ENCODE measurements at regions not wholly inside any gene's neighbourhood (a gene's known extent, or its start where the extent isn't known, plus 50 kb on each side); places are given as distances from the start of the nearest gene placed in this dataset.
A peak's percentile ranks its signal among the peaks of the same experiment; 100 is the strongest.

GRCh38 chr3:152097770-152098169, 171.0 kb upstream of the MBNL1 start:
- no peak for DNase-seq (ENCODE audit: low read depth in 2 of 2)

GRCh38 chr3:152100491-152101132, 168.1 kb upstream of the MBNL1 start:
- no peak for DNase-seq (ENCODE audit: low read depth in 2 of 2)

- no peak for DNase-seq (ENCODE audit: low read depth in 2 of 2)
Measured at GRCh38 chr3:152102410-152102809, 166.3 kb upstream of the MBNL1 start.

GRCh38 chr3:152103257-152103656, 165.5 kb upstream of the MBNL1 start:
- DNase-seq (ENCODE audit: low read depth in 2 of 2) = no peak

- no peak for DNase-seq (ENCODE audit: low read depth in 2 of 2)
Measured at GRCh38 chr3:152104847-152105415, 163.8 kb upstream of the MBNL1 start.

- DNase-seq (ENCODE audit: low read depth in 2 of 2) = no peak
Measured at GRCh38 chr3:152105446-152105845, 163.3 kb upstream of the MBNL1 start.

GRCh38 chr3:152109038-152109437, 159.7 kb upstream of the MBNL1 start:
- DNase-seq (ENCODE audit: low read depth in 2 of 2) = no peak

GRCh38 chr3:152113413-152113812, 155.3 kb upstream of the MBNL1 start:
- no peak for DNase-seq (ENCODE audit: low read depth in 2 of 2)

- no peak for DNase-seq (ENCODE audit: low read depth in 2 of 2)
Measured at GRCh38 chr3:152113992-152114651, 154.6 kb upstream of the MBNL1 start.

- DNase-seq (ENCODE audit: low read depth in 2 of 2) = no peak
Measured at GRCh38 chr3:152120601-152121269, 148.0 kb upstream of the MBNL1 start.

GRCh38 chr3:152121270-152121636, 147.5 kb upstream of the MBNL1 start:
- DNase-seq (ENCODE audit: low read depth in 2 of 2) = no peak

- DNase-seq (ENCODE audit: low read depth in 2 of 2) = no peak
Measured at GRCh38 chr3:152122851-152123250, 145.9 kb upstream of the MBNL1 start.

- DNase-seq (ENCODE audit: low read depth in 2 of 2) = no peak
Measured at GRCh38 chr3:152123457-152123856, 145.3 kb upstream of the MBNL1 start.

GRCh38 chr3:152126260-152126659, 142.5 kb upstream of the MBNL1 start:
- no peak for DNase-seq (ENCODE audit: low read depth in 2 of 2)

GRCh38 chr3:152127058-152127457, 141.7 kb upstream of the MBNL1 start:
- peak in 1 of 2 donors; percentile 12 for DNase-seq (ENCODE audit: low read depth in 2 of 2)

- no peak for DNase-seq (ENCODE audit: low read depth in 2 of 2)
Measured at GRCh38 chr3:152128356-152128755, 140.4 kb upstream of the MBNL1 start.

- DNase-seq (ENCODE audit: low read depth in 2 of 2) = no peak
Measured at GRCh38 chr3:152139651-152140050, 129.1 kb upstream of the MBNL1 start.

- DNase-seq (ENCODE audit: low read depth in 2 of 2) = no peak
Measured at GRCh38 chr3:152146461-152146860, 122.3 kb upstream of the MBNL1 start.

- no peak for DNase-seq (ENCODE audit: low read depth in 2 of 2)
Measured at GRCh38 chr3:152147748-152148147, 121.0 kb upstream of the MBNL1 start.

GRCh38 chr3:152148579-152148978, 120.2 kb upstream of the MBNL1 start:
- no peak for DNase-seq (ENCODE audit: low read depth in 2 of 2)

- DNase-seq (ENCODE audit: low read depth in 2 of 2) = no peak
Measured at GRCh38 chr3:152149832-152150231, 118.9 kb upstream of the MBNL1 start.

- DNase-seq (ENCODE audit: low read depth in 2 of 2) = peak in 1 of 2 donors; percentile 2
Measured at GRCh38 chr3:152151216-152151876, 117.4 kb upstream of the MBNL1 start.

All from stimulated activated CD4-positive, alpha-beta T cell treated with anti-CD3 and anti-CD28 coated beads, Interleukin-15, amount 100 ng/mL, for 48 hours (primary cell).